GM12878 (cell line): ENCODE measurements at regions not wholly inside any gene's neighbourhood (a gene's known extent, or its start where the extent isn't known, plus 50 kb on each side); places are given as distances from the start of the nearest gene placed in this dataset.

ENCODE experiments used
- ATAC-seq: fragments of 200-7000 bp; cut with Tn5 transposase; 3 replicates; pipeline ENCODE4 v1.9.1; 2020; ENCODE audit warnings: mild to moderate bottlenecking, moderate library complexity
- BruUV-seq: library from RNA; stranded (reverse); fragments of 400-500 nt; replicated peaks from 2 replicates; lab custom pipeline; 2021; lab: Mats Ljungman, UMichigan
- CTCF ChIA-PET: fragments of 300-600 bp; sonication (Branson Sonifier 250); formaldehyde crosslinking; extraction: SDS; loops from one replicate; lab custom pipeline; 2021; ENCODE audit warnings: inconsistent platforms; lab: Yijun Ruan, JAX
- POLR2A ChIA-PET: fragments of 350-600 bp; formaldehyde crosslinking; extraction: SDS; loops from one replicate; lab custom pipeline; 2021; ENCODE audit warnings: inconsistent platforms; lab: Charles Lee
- RAD21 ChIA-PET: fragments of 300-600 bp; sonication (Branson Sonifier 250); formaldehyde crosslinking; loops from one replicate; lab custom pipeline; 2023; ENCODE audit warnings: antibody characterized with exemption; ENCODE audit not compliant: unreplicated experiment; lab: Charles Lee
- SMC1A ChIA-PET: fragments of 300-600 bp; sonication (Branson Sonifier 250); formaldehyde crosslinking; loops from one replicate; lab custom pipeline; 2023; ENCODE audit not compliant: unreplicated experiment, uncharacterized antibody; lab: Charles Lee
- DNase-seq: peaks from one replicate; pipeline ENCODE4 v3.0.0-alpha.2; 2011; ENCODE audit warnings: low read depth, low spot score
- FAIRE-seq: peaks from 3 replicates; lab custom pipeline; 2011; peaks lifted over from hg19 to GRCh38; lab: Jason Lieb, UNC
- H2AFZ ChIP-seq: 2 replicates; pipeline ENCODE4 v1.6.0; 2011; ENCODE audit warnings: low read depth, low read length, control low read depth; ENCODE audit not compliant: control insufficient read depth
- H3K27ac ChIP-seq: 2 replicates; pipeline ENCODE4 v1.5.1; 2011; ENCODE audit warnings: control low read depth; ENCODE audit not compliant: control insufficient read depth, insufficient read depth
- H3K27me3 ChIP-seq, 2 experiments: replicated peaks in 1 of 2; 2 replicates each; pipeline versions ENCODE4 v1.6.0 to v1.6.1; 2011; ENCODE audit warnings: low read length in 1 of 2; ENCODE audit not compliant: control insufficient read depth in 2 of 2, insufficient read depth in 2 of 2
- H3K36me3 ChIP-seq, 2 experiments: 2 replicates each; pipeline ENCODE4 v1.5.1; 2011; ENCODE audit warnings: low read length in 1 of 2; ENCODE audit not compliant: control insufficient read depth in 2 of 2, insufficient read depth in 2 of 2
- H3K4me1 ChIP-seq: 2 replicates; pipeline ENCODE4 v1.6.1; 2011; ENCODE audit warnings: mild to moderate bottlenecking, low read length, moderate library complexity, mixed read lengths; ENCODE audit not compliant: control insufficient read depth, insufficient read depth
- H3K4me2 ChIP-seq: 2 replicates; pipeline ENCODE4 v1.6.0; 2011; ENCODE audit warnings: control low read depth; ENCODE audit not compliant: control insufficient read depth, insufficient read depth
- H3K4me3 ChIP-seq: fragments of 200-600 bp; sonication (generic); 2 replicates; pipeline ENCODE4 v1.5.1; 2016
- H3K79me2 ChIP-seq: 2 replicates; pipeline ENCODE4 v1.6.0; 2011; ENCODE audit warnings: low read length; ENCODE audit not compliant: control insufficient read depth, insufficient read depth
- H3K9ac ChIP-seq: 2 replicates; pipeline ENCODE4 v1.8.0; 2011; ENCODE audit warnings: low read length, control low read depth, mixed read lengths; ENCODE audit not compliant: control insufficient read depth, insufficient read depth
- H3K9me3 ChIP-seq: replicated peaks from 3 replicates; pipeline ENCODE4 v1.5.1; 2011; ENCODE audit warnings: mild to moderate bottlenecking, low read length; ENCODE audit not compliant: control insufficient read depth, insufficient read depth
- H4K20me1 ChIP-seq: 2 replicates; pipeline ENCODE4 v1.6.0; 2011; ENCODE audit not compliant: control insufficient read depth, insufficient read depth
- BRCA1 ChIP-seq: IDR thresholded peaks from 2 replicates; pipeline ENCODE4 v1.6.1; 2011; ENCODE audit warnings: low read depth, low read length, improper control_type of control experiment
- IKZF1 ChIP-seq: fragments of 450-650 bp; conservative IDR thresholded peaks from 2 replicates; pipeline ENCODE4 v1.6.1; 2017; ENCODE audit warnings: antibody characterized with exemption, mild to moderate bottlenecking
- NFYA ChIP-seq: IDR thresholded peaks from 2 replicates; pipeline ENCODE4 v1.6.1; 2011; ENCODE audit warnings: low read depth, mild to moderate bottlenecking, low read length, improper control_type of control experiment, borderline replicate concordance
- NFYB ChIP-seq: IDR thresholded peaks from 2 replicates; pipeline ENCODE4 v1.6.1; 2011; ENCODE audit warnings: low read depth, mild to moderate bottlenecking, low read length, improper control_type of control experiment, moderate library complexity; ENCODE audit not compliant: insufficient read depth
- PAX5 ChIP-seq: IDR thresholded peaks from 2 replicates; pipeline ENCODE4 v1.6.1; 2011; ENCODE audit warnings: low read depth, low read length, borderline replicate concordance
- TCF7 ChIP-seq: IDR thresholded peaks from 2 replicates; pipeline ENCODE4 v1.6.1; 2014; ENCODE audit warnings: antibody characterized with exemption, borderline replicate concordance
- WRNIP1 ChIP-seq: IDR thresholded peaks from 2 replicates; pipeline ENCODE4 v1.6.1; 2011; ENCODE audit warnings: low read depth, low read length, improper control_type of control experiment, borderline replicate concordance
- ZNF274 ChIP-seq: IDR thresholded peaks from one replicate; pipeline ENCODE4 v1.8.0; 2011; ENCODE audit not compliant: insufficient read length, insufficient read depth
- ZNF384 ChIP-seq: IDR thresholded peaks from 2 replicates; pipeline ENCODE4 v1.6.1; 2012; ENCODE audit warnings: low read depth, mild to moderate bottlenecking, low read length, improper control_type of control experiment, borderline replicate concordance
- WGBS: methylation state at CpG from one replicate; pipeline ENCODE4 v1.1.6; 2016; ENCODE audit warnings: low lambda C conversion rate; ENCODE audit not compliant: insufficient replicate concordance, insufficient coverage; ENCODE audit errors: missing lambda C conversion rate; 5-methylcytosine and 5-hydroxymethylcytosine counted together
- in situ Hi-C: fragments of 300-500 bp; cut with MboI; formaldehyde crosslinking; loops from 9 replicates; pipeline ENCODE4 v1.14.3; 2018; ENCODE audit warnings: mixed read lengths
- intact Hi-C: fragments of 100-400 bp; cut with micrococcal nuclease; formaldehyde crosslinking; loops from one replicate; pipeline ENCODE4 v1.14.2; 2022; ENCODE audit not compliant: unreplicated experiment
- TF ChIP-seq, protein P1 (sequence below): fragments of 450-650 bp; IDR thresholded peaks from 2 replicates; pipeline ENCODE4 v1.6.1; 2016; ENCODE audit warnings: mild to moderate bottlenecking
- TF ChIP-seq, protein P2 (sequence below): fragments of 450-650 bp; IDR thresholded peaks from 2 replicates; pipeline ENCODE4 v1.6.1; 2018; ENCODE audit warnings: borderline replicate concordance, mild to moderate bottlenecking; ENCODE audit not compliant: partially characterized antibody
- TF ChIP-seq, protein P3 (sequence below): fragments of 150-350 bp; IDR thresholded peaks from 2 replicates; pipeline ENCODE4 v1.6.1; 2016; ENCODE audit warnings: low read depth, low read length
- TF ChIP-seq, protein P4 (sequence below), 3 experiments: IDR thresholded peaks in 2 of 3; conservative IDR thresholded peaks in 1 of 3; 2 replicates each; pipeline ENCODE4 v1.5.1; 2011; ENCODE audit warnings: low read depth in 3 of 3, low read length in 3 of 3, mild to moderate bottlenecking in 3 of 3, control low read depth in 2 of 3, moderate library complexity in 2 of 3, inconsistent platforms in 1 of 3, mixed read lengths in 1 of 3; ENCODE audit not compliant: control insufficient read depth in 2 of 3, insufficient read depth in 1 of 3; ENCODE audit errors: extremely low read depth in 1 of 3

DNA sequence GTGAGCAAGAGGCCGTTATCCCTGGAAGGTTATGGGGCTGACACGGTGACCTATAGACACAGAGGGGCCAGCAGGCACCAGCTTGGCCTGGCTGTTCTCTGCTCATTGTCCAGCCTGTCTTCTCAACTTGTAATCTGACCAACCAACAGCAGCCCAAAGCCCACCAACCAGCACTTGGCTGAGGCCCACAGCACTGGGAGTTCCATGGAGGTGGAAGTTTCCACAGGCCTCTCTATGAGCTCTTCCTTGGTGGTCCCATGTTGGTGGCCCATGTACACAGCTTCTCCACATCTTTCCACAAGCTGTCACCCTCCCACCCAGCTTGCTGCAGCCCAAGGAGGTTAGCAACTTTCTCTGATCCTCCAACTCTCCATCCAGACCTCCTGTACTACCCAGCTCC lies 56.2 kb upstream of the KLHL31 start:
- H2AFZ ChIP-seq: no peak overlapping the region
- no peak overlapping the region for H3K4me2 ChIP-seq
- no peaks in the 10 kb centered on the region; a peak in 1 of 4 replicates for H3K27me3 ChIP-seq
- ChIA-PET SMC1A (interaction anchor here (0.8 to 6.2 kb wide), 7 partner anchors 8 to 234 kb away, joined by 3 to 42 read pairs (median 3); no protein-coding TSS in a partner anchor), POLR2A (interaction anchor here (0.7 kb wide), 1 partner anchor 26 kb away, joined by 3 read pairs; no protein-coding TSS in a partner anchor), CTCF (interaction anchor here (0.6 to 13.6 kb wide), 11 partner anchors 10 to 1638 kb away, joined by 3 to 261 read pairs (median 7); no protein-coding TSS in a partner anchor), RAD21 (interaction anchor here (1.3 to 2.2 kb wide), 3 partner anchors 227 to 234 kb away, joined by 4 to 14 read pairs (median 4); no protein-coding TSS in a partner anchor)
- H3K36me3 ChIP-seq: no peaks in the 10 kb centered on the region
- FAIRE-seq (no peak), DNase-seq (no peak), ATAC-seq (no peak)
- BruUV-seq: no TSS peak
- intact Hi-C loops (loop anchor here (10.0 kb wide), 1 partner anchor 467 kb away; no protein-coding TSS in a partner anchor), in situ Hi-C loops (no loop called here)
- no peak overlapping the region for H3K4me3 ChIP-seq
- no peaks in the 10 kb centered on the region for H4K20me1 ChIP-seq
- no peak for TF ChIP-seq TCF7
- TF ChIP-seq IKZF1: no peak
- TF ChIP-seq, protein P1, sequence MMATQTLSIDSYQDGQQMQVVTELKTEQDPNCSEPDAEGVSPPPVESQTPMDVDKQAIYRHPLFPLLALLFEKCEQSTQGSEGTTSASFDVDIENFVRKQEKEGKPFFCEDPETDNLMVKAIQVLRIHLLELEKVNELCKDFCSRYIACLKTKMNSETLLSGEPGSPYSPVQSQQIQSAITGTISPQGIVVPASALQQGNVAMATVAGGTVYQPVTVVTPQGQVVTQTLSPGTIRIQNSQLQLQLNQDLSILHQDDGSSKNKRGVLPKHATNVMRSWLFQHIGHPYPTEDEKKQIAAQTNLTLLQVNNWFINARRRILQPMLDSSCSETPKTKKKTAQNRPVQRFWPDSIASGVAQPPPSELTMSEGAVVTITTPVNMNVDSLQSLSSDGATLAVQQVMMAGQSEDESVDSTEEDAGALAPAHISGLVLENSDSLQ: no peak
- no peak for TF ChIP-seq WRNIP1
- no peak for TF ChIP-seq ZNF274
- no peak for TF ChIP-seq BRCA1
- no peak for TF ChIP-seq ZNF384
- TF ChIP-seq, protein P2, sequence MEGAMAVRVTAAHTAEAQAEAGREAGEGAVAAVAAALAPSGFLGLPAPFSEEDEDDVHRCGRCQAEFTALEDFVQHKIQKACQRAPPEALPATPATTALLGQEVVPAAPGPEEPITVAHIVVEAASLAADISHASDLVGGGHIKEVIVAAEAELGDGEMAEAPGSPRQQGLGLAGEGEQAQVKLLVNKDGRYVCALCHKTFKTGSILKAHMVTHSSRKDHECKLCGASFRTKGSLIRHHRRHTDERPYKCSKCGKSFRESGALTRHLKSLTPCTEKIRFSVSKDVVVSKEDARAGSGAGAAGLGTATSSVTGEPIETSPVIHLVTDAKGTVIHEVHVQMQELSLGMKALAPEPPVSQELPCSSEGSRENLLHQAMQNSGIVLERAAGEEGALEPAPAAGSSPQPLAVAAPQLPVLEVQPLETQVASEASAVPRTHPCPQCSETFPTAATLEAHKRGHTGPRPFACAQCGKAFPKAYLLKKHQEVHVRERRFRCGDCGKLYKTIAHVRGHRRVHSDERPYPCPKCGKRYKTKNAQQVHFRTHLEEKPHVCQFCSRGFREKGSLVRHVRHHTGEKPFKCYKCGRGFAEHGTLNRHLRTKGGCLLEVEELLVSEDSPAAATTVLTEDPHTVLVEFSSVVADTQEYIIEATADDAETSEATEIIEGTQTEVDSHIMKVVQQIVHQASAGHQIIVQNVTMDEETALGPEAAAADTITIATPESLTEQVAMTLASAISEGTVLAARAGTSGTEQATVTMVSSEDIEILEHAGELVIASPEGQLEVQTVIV: no peak
- TF ChIP-seq, protein P3, sequence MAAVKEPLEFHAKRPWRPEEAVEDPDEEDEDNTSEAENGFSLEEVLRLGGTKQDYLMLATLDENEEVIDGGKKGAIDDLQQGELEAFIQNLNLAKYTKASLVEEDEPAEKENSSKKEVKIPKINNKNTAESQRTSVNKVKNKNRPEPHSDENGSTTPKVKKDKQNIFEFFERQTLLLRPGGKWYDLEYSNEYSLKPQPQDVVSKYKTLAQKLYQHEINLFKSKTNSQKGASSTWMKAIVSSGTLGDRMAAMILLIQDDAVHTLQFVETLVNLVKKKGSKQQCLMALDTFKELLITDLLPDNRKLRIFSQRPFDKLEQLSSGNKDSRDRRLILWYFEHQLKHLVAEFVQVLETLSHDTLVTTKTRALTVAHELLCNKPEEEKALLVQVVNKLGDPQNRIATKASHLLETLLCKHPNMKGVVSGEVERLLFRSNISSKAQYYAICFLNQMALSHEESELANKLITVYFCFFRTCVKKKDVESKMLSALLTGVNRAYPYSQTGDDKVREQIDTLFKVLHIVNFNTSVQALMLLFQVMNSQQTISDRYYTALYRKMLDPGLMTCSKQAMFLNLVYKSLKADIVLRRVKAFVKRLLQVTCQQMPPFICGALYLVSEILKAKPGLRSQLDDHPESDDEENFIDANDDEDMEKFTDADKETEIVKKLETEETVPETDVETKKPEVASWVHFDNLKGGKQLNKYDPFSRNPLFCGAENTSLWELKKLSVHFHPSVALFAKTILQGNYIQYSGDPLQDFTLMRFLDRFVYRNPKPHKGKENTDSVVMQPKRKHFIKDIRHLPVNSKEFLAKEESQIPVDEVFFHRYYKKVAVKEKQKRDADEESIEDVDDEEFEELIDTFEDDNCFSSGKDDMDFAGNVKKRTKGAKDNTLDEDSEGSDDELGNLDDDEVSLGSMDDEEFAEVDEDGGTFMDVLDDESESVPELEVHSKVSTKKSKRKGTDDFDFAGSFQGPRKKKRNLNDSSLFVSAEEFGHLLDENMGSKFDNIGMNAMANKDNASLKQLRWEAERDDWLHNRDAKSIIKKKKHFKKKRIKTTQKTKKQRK: no peak
- TF ChIP-seq NFYB: no peak
- TF ChIP-seq, protein P4, sequence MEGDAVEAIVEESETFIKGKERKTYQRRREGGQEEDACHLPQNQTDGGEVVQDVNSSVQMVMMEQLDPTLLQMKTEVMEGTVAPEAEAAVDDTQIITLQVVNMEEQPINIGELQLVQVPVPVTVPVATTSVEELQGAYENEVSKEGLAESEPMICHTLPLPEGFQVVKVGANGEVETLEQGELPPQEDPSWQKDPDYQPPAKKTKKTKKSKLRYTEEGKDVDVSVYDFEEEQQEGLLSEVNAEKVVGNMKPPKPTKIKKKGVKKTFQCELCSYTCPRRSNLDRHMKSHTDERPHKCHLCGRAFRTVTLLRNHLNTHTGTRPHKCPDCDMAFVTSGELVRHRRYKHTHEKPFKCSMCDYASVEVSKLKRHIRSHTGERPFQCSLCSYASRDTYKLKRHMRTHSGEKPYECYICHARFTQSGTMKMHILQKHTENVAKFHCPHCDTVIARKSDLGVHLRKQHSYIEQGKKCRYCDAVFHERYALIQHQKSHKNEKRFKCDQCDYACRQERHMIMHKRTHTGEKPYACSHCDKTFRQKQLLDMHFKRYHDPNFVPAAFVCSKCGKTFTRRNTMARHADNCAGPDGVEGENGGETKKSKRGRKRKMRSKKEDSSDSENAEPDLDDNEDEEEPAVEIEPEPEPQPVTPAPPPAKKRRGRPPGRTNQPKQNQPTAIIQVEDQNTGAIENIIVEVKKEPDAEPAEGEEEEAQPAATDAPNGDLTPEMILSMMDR (IDR thresholded peaks at IDR 0.05 in 2 of 3, conservative IDR thresholded peaks at IDR 0.05 in 1 of 3; ENCODE audit: control insufficient read depth in 2 of 3, extremely low read depth in 1 of 3, insufficient read depth in 1 of 3, low read depth in 3 of 3, low read length in 3 of 3): no peak
- TF ChIP-seq NFYA: no peak
- TF ChIP-seq PAX5: no peak
- H3K27ac ChIP-seq: no peak overlapping the region
- H3K4me1 ChIP-seq: no peaks in the 10 kb centered on the region
- WGBS: 15% methylated on average over 2 of the region's 2 CpGs
- no peaks in the 10 kb centered on the region for H3K79me2 ChIP-seq
- H3K9me3 ChIP-seq: no peaks in the 10 kb centered on the region
- no peak overlapping the region for H3K9ac ChIP-seq
